GM08714 (cell line): ENCODE measurements at regions not wholly inside any gene's neighbourhood (a gene's known extent, or its start where the extent isn't known, plus 50 kb on each side); places are given as distances from the start of the nearest gene placed in this dataset.
"Not testable (repeated sequence)": the region's sequence is repeated elsewhere in the genome, so short reads cannot be mapped to it uniquely, and the experiment has no call there.

Source experiments
- H3K4me3 ChIP-seq: fragments of 200-500 bp; sonication (Bioruptor generic); 2 replicates; pipeline ENCODE4 v1.5.1; 2014; ENCODE audit warnings: mild to moderate bottlenecking, low read length, inconsistent platforms
- ZNF274 ChIP-seq: IDR thresholded peaks from 2 replicates; pipeline ENCODE4 v1.6.1; 2012; ENCODE audit warnings: mild to moderate bottlenecking, low read depth, low read length

DNA sequence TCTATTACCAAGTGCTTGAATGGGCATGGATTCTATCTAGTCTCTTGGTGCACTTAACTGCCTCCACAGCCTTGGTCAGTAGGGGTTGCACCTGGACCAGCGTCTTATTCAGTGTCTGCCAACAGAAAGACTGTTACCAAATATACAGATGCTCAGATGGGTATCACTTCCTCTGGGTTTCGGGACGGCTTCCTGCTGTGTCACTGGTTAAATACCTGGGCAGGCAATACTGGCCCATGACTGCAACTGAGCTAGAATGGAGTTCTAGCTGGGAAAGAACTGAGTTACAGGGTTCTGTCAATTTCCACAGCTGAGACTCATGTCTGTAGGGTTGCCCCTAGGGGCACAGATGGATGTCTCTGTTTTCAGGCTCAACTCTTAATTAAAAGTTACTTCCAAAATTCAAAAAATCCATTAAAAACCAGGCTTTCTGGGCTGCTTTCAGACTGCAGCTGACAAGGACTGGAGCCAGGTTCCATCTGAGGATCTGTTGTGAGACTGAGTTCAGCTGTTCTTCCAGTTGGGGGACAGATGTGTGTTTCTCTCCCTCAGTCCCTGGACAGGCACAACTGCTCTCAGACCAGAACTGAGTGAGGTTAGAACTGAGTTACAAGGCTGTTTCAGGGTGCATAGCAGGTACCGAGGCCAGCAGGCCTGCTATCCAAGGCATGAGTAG lies 789.6 kb upstream of the SLC8A1 start:
- H3K4me3 ChIP-seq, result no peak overlapping the region
- no peak for TF ChIP-seq ZNF274

DNA sequence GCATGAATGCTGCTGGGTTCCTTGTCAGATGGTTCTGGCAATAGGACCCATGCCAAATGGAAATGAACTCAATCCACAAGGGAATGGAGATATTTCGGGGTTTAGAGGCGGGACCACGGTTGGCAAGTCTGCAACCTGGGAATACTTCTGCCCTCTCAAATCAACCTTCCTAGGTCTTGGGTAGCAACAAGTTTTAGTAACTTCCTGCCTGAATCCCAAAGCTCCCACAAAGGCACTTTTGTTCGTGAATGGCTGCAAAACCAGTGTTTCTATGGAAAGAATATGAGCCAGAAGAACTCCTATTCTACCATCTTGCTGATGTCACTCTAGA lies 790.1 kb upstream of the SLC8A1 start:
- H3K4me3 ChIP-seq, result no peak overlapping the region
- TF ChIP-seq ZNF274, result no peak

DNA sequence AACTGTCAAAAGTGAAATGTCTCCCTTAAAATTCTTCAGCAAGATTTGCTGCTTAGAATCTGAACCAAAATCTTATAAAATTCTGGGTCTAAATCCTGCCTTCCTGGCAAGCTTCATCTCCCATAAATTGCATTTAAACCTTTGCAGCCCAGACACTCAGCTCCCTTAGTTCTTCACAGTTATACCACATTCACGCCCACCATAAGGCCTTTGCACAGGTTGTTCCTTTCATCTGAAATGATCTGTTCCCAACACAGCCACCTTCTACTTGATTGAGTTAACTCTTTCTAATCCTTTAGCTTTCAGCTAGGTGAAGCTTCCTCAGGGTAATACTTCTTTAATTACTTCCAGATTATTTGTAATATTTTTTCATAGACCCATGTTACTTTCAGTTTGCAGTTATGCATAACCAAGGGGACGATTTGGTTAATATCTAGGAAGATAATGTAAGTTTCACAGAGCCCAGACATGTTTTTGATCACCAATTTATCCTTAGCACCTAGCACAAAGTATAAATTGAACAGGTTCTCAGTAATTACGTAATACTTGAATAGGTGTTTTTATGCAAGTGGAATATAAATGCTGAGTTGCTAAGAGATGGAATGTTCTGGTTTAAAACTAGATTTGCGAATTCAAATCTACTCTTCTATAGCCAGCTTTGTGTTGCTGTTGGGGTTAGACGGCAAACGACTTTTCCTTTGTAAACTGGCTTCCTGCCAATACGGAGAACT lies 779.7 kb upstream of the PKDCC start:
- no peak overlapping the region for H3K4me3 ChIP-seq

DNA sequence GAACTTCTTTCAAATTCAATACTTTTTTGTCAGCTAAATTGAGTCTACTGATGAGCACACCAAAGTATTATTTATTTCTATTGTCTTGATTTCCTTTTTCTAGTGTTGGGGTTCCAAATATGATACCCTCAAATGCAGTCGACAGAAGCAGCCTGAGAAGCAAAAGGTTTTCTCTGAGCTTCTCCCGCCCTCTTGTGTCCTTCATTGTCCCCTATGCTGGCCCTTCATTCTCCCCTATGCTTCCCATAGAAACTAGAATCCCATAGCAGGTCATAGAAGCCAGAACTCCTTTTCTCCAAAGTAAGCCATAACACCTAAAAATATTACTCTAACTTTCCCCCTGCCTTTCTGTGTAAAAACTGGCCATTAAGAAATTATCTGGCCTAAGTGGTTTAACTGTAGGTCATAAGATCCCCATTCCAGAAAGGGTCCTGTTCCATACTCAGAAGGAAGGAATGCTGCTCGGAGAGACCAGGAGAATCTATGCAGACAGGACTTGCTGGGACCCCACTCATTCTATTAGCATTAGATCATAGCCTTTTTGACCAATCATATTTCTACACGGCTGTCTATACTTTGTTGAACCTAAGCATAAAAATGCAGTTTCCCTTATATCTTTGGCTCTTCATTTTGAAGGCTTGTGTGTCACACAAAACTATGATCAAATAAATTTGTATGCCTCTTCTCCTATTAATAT lies 764.6 kb upstream of the PKDCC start:
- no peak overlapping the region for H3K4me3 ChIP-seq
- TF ChIP-seq ZNF274, result no peak

More for the DNA sequence above, 779.7 kb upstream of the PKDCC start:
- no peak for TF ChIP-seq ZNF274

DNA sequence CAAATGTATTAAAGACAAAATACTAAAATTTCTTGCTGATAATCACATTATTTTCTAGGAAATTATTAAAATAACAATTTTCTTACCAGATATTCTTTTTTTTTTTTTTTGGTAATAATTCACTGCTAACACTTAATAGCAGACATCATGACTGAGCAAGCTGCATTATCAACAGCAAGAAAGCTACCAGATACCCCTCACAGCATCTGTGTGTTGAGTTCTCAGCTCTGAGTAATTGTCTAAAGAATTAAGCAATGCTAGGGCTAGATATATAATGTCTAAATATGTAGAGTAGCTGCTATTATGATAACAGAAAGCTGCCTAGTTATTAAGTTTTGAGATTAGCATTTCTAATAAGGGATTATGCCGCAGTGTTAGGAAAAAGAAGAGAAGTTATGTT lies 754.3 kb upstream of the PKDCC start:
- no peak for TF ChIP-seq ZNF274
- no peak overlapping the region for H3K4me3 ChIP-seq

- H3K4me3 ChIP-seq, result no peak overlapping the region
- TF ChIP-seq ZNF274, result no peak
Measured at GRCh38 chr2:41294331-41294730, 753.5 kb upstream of the PKDCC start.

- TF ChIP-seq ZNF274, result no peak
- H3K4me3 ChIP-seq, result no peak overlapping the region
Measured at GRCh38 chr2:41313082-41313481, 734.7 kb upstream of the PKDCC start.

DNA sequence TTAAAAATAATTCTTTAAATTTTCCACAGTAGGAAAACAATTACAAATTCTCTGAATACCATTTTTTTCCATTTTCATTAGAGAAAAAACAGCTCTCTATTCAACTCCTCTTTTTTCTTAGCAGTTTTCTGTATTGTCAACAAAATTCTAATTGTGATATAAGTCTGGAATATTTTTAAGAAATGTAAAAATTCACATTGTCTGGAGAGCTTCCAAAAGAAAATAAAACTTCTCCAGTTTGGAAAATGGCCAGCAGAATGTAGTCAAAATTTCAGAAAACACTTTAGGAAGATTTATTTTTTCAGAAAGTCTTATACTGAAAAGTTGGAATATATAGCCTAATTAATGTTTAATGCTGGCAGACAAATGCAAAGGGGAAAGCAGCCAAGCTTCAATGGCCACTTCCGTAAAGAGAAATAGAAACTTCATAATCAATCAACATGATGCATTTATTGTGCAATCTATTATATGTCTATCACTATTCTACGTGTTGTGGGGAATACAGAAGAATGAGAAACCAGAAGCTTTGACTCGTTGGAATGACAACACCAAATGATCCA lies 733.2 kb upstream of the PKDCC start:
- no peak overlapping the region for H3K4me3 ChIP-seq
- TF ChIP-seq ZNF274, result no peak

DNA sequence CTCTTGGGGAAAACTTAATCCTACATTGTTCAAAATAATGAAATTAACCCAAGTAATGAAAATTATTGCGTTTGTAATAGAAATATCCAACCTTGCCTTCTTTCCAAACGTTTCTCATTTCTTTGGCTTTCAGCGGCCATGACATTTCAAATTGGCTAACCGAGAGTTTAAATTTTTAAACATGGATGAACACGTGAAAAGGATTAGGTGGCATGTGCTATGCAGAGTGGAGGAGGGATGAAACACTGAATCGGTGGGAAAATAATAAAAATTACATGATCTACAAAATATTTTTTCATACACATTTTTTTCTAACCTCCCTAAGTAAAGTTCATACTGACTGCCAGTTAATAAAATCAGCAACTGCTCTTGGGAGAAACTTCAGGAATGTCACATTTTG lies 728.4 kb upstream of the PKDCC start:
- TF ChIP-seq ZNF274, result no peak
- H3K4me3 ChIP-seq, result no peak overlapping the region

- H3K4me3 ChIP-seq, result no peak overlapping the region
- no peak for TF ChIP-seq ZNF274
Measured at GRCh38 chr2:41320491-41320890, 727.3 kb upstream of the PKDCC start.

- TF ChIP-seq ZNF274, result no peak
- no peak overlapping the region for H3K4me3 ChIP-seq
Measured at GRCh38 chr2:41321351-41321750, 726.5 kb upstream of the PKDCC start.

DNA sequence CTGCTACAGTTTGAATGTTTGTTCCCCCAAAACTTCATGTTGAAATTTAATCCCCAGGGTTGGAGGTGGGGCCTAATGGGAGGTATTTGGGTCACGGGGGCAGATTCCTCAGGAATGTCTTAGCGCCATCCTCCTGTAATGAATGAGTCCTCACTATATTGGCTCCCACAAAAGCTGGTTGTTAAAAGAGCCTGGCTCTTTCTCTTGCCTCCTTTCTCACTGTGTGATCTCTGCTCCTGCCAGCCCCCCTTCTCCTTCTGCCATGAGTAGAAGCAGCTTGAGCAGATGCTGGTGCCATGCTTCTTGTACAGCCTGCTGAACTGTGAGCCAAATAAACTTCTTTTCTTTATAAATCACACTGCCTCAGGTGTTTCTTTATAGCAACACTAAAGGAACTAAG lies 721.0 kb upstream of the PKDCC start:
- H3K4me3 ChIP-seq, result no peak overlapping the region
- TF ChIP-seq ZNF274, result no peak

DNA sequence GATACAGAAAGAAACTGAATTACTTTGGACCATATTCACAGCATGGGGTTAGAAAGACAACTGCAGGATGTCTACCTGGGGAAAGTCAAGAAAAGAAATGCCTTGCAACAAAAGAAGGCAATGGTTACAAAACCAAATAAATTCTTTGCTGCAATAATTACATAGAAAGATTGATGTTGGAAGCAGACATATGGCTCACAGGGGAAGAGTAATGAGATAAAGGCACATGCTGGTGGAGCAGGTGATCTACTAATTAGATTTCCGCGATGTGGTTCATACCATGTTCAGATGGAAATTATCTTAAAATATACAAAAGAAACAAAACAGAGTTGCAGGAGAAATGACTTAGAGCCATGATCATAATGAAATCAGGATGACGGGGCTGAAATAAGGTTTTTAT lies 718.8 kb upstream of the PKDCC start:
- no peak for TF ChIP-seq ZNF274
- no peak overlapping the region for H3K4me3 ChIP-seq

- H3K4me3 ChIP-seq, result no peak overlapping the region
- no peak for TF ChIP-seq ZNF274
Measured at GRCh38 chr2:41334159-41334558, 713.7 kb upstream of the PKDCC start.

- not testable (repeated sequence) for H3K4me3 ChIP-seq
Measured at GRCh38 chr2:41335573-41335972, 712.2 kb upstream of the PKDCC start.
